CD4-positive, alpha-beta T cell treated with Interleukin-12 subunit alpha and Interleukin-12 subunit beta, for 1 hour (primary cell): ENCODE measurements at regions not wholly inside any gene's neighbourhood (a gene's known extent, or its start where the extent isn't known, plus 50 kb on each side); places are given as distances from the start of the nearest gene placed in this dataset.
"Not testable (repeated sequence)": the region's sequence is repeated elsewhere in the genome, so short reads cannot be mapped to it uniquely, and the experiment has no call there.

ENCODE experiments used
- DNase-seq: peaks from one replicate; pipeline ENCODE4 v3.0.0-alpha.2; 2020

- no peak for DNase-seq
Observed at GRCh38 chr17:74126179-74126900, 77.1 kb upstream of the RPL38 start.

- DNase-seq = no peak
Observed at GRCh38 chr17:74126959-74127358, 76.5 kb upstream of the RPL38 start.

GRCh38 chr17:74128456-74129211 is 74.8 kb upstream of the RPL38 start:
- DNase-seq = no peak

- not testable (repeated sequence) for DNase-seq
Observed at GRCh38 chr17:74129800-74130199, 73.7 kb upstream of the RPL38 start.

- no peak for DNase-seq
Observed at GRCh38 chr17:74130276-74130675, 73.2 kb upstream of the RPL38 start.

- DNase-seq = no peak
Observed at GRCh38 chr17:74130841-74131240, 72.6 kb upstream of the RPL38 start.

- no peak for DNase-seq
Observed at GRCh38 chr17:74132354-74132753, 71.1 kb upstream of the RPL38 start.

- no peak for DNase-seq
Observed at GRCh38 chr17:74133740-74134139, 69.7 kb upstream of the RPL38 start.

GRCh38 chr17:74134234-74134633 is 69.2 kb upstream of the RPL38 start:
- DNase-seq = not testable (repeated sequence)

- no peak for DNase-seq
Observed at GRCh38 chr17:74134991-74135390, 68.5 kb upstream of the RPL38 start.

GRCh38 chr17:74135391-74136167 is 67.9 kb upstream of the RPL38 start:
- DNase-seq = no peak

GRCh38 chr17:74137416-74137815 is 66.1 kb upstream of the RPL38 start:
- DNase-seq = no peak

- no peak for DNase-seq
Observed at GRCh38 chr17:74139120-74139519, 64.4 kb upstream of the RPL38 start.

GRCh38 chr17:74140282-74140681 is 63.2 kb upstream of the RPL38 start:
- DNase-seq = no peak

GRCh38 chr17:74141612-74142011 is 61.9 kb upstream of the RPL38 start:
- no peak for DNase-seq

- DNase-seq = not testable (repeated sequence)
Observed at GRCh38 chr17:74143318-74143717, 60.2 kb upstream of the RPL38 start.

- DNase-seq = no peak
Observed at GRCh38 chr17:74145756-74146155, 57.7 kb upstream of the RPL38 start.

- no peak for DNase-seq
Observed at GRCh38 chr17:74146196-74146595, 57.3 kb upstream of the RPL38 start.

- no peak for DNase-seq
Observed at GRCh38 chr17:74147056-74147835, 56.2 kb upstream of the RPL38 start.

GRCh38 chr17:74147966-74148365 is 55.5 kb upstream of the RPL38 start:
- no peak for DNase-seq

GRCh38 chr17:74148446-74148845 is 55.0 kb upstream of the RPL38 start:
- DNase-seq = no peak

- DNase-seq = no peak
Observed at GRCh38 chr17:74148901-74149596, 54.4 kb upstream of the RPL38 start.
